Left ventricle myocardium inferior (tissue), 1 donor: ENCODE measurements at regions not wholly inside any gene's neighbourhood (a gene's known extent, or its start where the extent isn't known, plus 50 kb on each side); places are given as distances from the start of the nearest gene placed in this dataset.

ENCODE experiments used
- DNase-seq: peaks from one replicate; pipeline ENCODE4 v3.0.0-alpha.2; 2020
- H3K27ac ChIP-seq: fragments of 200-600 bp; replicated peaks from 2 replicates; pipeline ENCODE4 v1.8.0; 2021
- H3K27me3 ChIP-seq: fragments of 200-600 bp; 2 replicates; pipeline ENCODE4 v1.8.0; 2021; ENCODE audit warnings: low read depth
- H3K36me3 ChIP-seq: fragments of 200-600 bp; 2 replicates; pipeline ENCODE4 v1.8.0; 2021
- H3K4me1 ChIP-seq: fragments of 200-600 bp; 2 replicates; pipeline ENCODE4 v1.8.0; 2021
- H3K4me3 ChIP-seq: fragments of 200-600 bp; 2 replicates; pipeline ENCODE4 v1.8.0; 2021; ENCODE audit warnings: mild to moderate bottlenecking, moderate library complexity
- H3K9me3 ChIP-seq: fragments of 200-600 bp; replicated peaks from 2 replicates; pipeline ENCODE4 v1.8.0; 2021
- intact Hi-C: fragments of 100-400 bp; cut with micrococcal nuclease; formaldehyde crosslinking; loops from one replicate; pipeline ENCODE4 v1.11.0; 2022
- TF ChIP-seq, protein P1 (sequence below): fragments of 200-600 bp; IDR thresholded peaks from 2 replicates; pipeline ENCODE4 v1.8.0; 2021; ENCODE audit warnings: antibody characterized with exemption, mild to moderate bottlenecking, borderline replicate concordance
- donor health status: DM: no; HTN: yes; CAD: no; lungs with severe emphysema.

- Histone ChIP-seq H3K4me1 (no peaks in the 10 kb centered on the region), H3K27ac (no peak overlapping the region), H3K9me3 (peaks cover 86% of the 10 kb centered on the region), H3K36me3 (no peaks in the 10 kb centered on the region), H3K4me3 (no peak overlapping the region), H3K27me3 (no peaks in the 10 kb centered on the region)
- intact Hi-C loops = no loop called here
- DNase-seq = no peak
- TF ChIP-seq, protein P1, sequence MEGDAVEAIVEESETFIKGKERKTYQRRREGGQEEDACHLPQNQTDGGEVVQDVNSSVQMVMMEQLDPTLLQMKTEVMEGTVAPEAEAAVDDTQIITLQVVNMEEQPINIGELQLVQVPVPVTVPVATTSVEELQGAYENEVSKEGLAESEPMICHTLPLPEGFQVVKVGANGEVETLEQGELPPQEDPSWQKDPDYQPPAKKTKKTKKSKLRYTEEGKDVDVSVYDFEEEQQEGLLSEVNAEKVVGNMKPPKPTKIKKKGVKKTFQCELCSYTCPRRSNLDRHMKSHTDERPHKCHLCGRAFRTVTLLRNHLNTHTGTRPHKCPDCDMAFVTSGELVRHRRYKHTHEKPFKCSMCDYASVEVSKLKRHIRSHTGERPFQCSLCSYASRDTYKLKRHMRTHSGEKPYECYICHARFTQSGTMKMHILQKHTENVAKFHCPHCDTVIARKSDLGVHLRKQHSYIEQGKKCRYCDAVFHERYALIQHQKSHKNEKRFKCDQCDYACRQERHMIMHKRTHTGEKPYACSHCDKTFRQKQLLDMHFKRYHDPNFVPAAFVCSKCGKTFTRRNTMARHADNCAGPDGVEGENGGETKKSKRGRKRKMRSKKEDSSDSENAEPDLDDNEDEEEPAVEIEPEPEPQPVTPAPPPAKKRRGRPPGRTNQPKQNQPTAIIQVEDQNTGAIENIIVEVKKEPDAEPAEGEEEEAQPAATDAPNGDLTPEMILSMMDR = no peak
Observed at GRCh38 chr13:73440296-73440895, 381.6 kb downstream of the KLF5 start.

DNA sequence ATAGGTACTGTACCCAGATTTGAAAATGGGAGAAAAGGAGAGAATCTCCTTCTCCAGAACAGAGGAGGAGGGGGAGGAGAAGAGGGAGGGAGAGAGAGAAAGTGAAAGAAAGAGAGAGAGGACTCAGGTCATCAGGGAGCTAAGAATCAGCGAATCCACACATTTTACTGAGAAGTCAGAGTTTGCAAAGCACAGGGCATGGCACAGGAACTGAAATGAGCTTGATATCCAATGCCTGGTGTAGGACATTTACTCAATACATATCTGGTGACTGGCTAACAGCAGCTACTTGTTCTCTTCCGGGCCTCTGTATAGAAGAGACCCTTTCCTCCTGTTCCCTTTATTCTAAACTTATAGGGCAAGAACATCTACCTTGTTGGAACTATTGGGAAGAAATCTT, 375.1 kb downstream of the KLF5 start:
- intact Hi-C loops = no loop called here
- no peaks in the 10 kb centered on the region for H3K36me3 ChIP-seq
- H3K27me3 ChIP-seq = no peaks in the 10 kb centered on the region
- peaks cover 35% of the 10 kb centered on the region for H3K9me3 ChIP-seq
- DNase-seq = no peak
- no peak overlapping the region for H3K4me3 ChIP-seq
- H3K4me1 ChIP-seq = no peaks in the 10 kb centered on the region
- TF ChIP-seq, protein P1 = no peak
- H3K27ac ChIP-seq = no peak overlapping the region

GRCh38 chr13:73433458-73433857, 374.7 kb downstream of the KLF5 start:
- H3K36me3 ChIP-seq = no peaks in the 10 kb centered on the region
- no peaks in the 10 kb centered on the region for H3K27me3 ChIP-seq
- no peak overlapping the region for H3K4me3 ChIP-seq
- H3K9me3 ChIP-seq = peaks cover 31% of the 10 kb centered on the region
- no peaks in the 10 kb centered on the region for H3K4me1 ChIP-seq
- H3K27ac ChIP-seq = no peak overlapping the region
- TF ChIP-seq, protein P1 = no peak
- intact Hi-C loops = no loop called here
- DNase-seq = no peak

GRCh38 chr13:73429701-73430100, 370.9 kb downstream of the KLF5 start:
- H3K9me3 ChIP-seq = peaks cover 1% of the 10 kb centered on the region
- TF ChIP-seq, protein P1 = no peak
- no peak overlapping the region for H3K27ac ChIP-seq
- H3K4me1 ChIP-seq = no peaks in the 10 kb centered on the region
- H3K36me3 ChIP-seq = no peaks in the 10 kb centered on the region
- H3K4me3 ChIP-seq = no peak overlapping the region
- intact Hi-C loops = no loop called here
- H3K27me3 ChIP-seq = no peaks in the 10 kb centered on the region
- no peak for DNase-seq

DNA sequence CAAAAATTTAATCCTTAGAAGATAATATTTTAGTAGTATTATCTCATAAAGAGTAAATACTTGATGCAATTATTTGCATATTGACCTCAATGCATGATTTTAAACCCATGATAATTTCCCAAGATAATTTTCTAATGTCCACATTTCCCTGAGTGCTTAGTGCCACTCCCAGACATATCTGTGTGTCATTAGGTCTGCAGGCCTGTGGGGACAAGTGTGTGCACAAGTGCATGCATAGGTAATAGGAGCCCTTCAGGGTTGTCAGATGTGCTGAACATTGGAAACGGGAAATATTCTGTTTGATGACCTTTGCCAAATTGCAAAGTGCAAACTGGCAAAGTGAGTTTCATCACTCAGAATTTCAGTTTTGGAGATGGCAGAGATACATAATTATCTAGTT, 369.9 kb downstream of the KLF5 start:
- Histone ChIP-seq H3K9me3 (no peaks in the 10 kb centered on the region), H3K36me3 (no peaks in the 10 kb centered on the region), H3K4me1 (no peaks in the 10 kb centered on the region), H3K27me3 (no peaks in the 10 kb centered on the region), H3K4me3 (no peak overlapping the region), H3K27ac (no peak overlapping the region)
- TF ChIP-seq, protein P1 = no peak
- no peak for DNase-seq
- intact Hi-C loops = no loop called here
